Subcutaneous abdominal adipose tissue (tissue), 5 donors: ENCODE measurements at regions not wholly inside any gene's neighbourhood (a gene's known extent, or its start where the extent isn't known, plus 50 kb on each side); places are given as distances from the start of the nearest gene placed in this dataset.

Experiments
- H3K27ac ChIP-seq: one replicate; pipeline ENCODE4 v1.7.0; 2013; ENCODE audit warnings: low read depth, mild to moderate bottlenecking, inconsistent platforms, low read length, moderate library complexity
- H3K27me3 ChIP-seq, 5 donors: one replicate each; pipeline ENCODE4 v1.7.0; 2013; ENCODE audit warnings: low read length in 5 of 5, inconsistent platforms in 1 of 5; ENCODE audit not compliant: control insufficient read depth in 5 of 5, insufficient read depth in 4 of 5
- H3K36me3 ChIP-seq, 5 donors: one replicate each; pipeline ENCODE4 v1.7.0; 2013; ENCODE audit warnings: low read length in 5 of 5; ENCODE audit not compliant: control insufficient read depth in 5 of 5, insufficient read depth in 5 of 5
- H3K4me1 ChIP-seq, 5 donors: one replicate each; pipeline ENCODE4 v1.7.0; 2013; ENCODE audit warnings: low read length in 5 of 5, mild to moderate bottlenecking in 3 of 5, moderate library complexity in 1 of 5; ENCODE audit not compliant: control insufficient read depth in 5 of 5, insufficient read depth in 5 of 5
- H3K4me3 ChIP-seq, 5 donors: one replicate each; pipeline ENCODE4 v1.7.0; 2013; ENCODE audit warnings: low read length in 5 of 5, low read depth in 1 of 5
- H3K9ac ChIP-seq, 5 donors: one replicate each; pipeline ENCODE4 v1.7.0; 2013; ENCODE audit warnings: low read length in 5 of 5, mild to moderate bottlenecking in 4 of 5, moderate library complexity in 3 of 5
- H3K9me3 ChIP-seq, 5 donors: one replicate each; pipeline ENCODE4 v1.7.0; 2013; ENCODE audit warnings: low read length in 5 of 5; ENCODE audit not compliant: control insufficient read depth in 5 of 5
- donor health status: healthy.
- donor health status: healthy.
- donor health status: healthy.
- donor health status: healthy.
- donor health status: healthy.

DNA sequence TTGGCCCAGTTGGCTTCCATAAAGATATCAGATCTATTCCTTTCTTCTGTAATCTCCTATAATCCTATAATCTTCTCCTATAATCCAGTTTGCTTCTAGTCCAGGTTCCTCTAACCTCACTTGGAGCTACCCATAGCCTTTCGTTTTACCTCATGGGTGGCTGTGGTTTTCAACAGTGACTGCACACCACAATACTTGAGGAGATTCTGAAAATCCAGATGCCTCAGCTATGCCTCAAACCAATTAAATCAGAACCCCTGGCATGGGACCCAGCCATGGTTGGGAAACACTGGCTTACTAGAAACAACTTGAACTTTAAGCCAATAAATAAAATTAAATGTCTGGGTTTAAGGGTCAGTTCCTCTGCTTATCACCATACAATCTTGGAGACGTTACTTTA, 86.1 kb upstream of the NTRK3 start:
- Histone ChIP-seq H3K36me3 (no peaks in the 10 kb centered on the region), H3K9me3 (peaks cover 0 to 4% (median 0%) of the 10 kb centered on the region in 5 donors), H3K27me3 (no peaks in the 10 kb centered on the region), H3K27ac (peak overlapping the region; percentile 34), H3K4me3 (no peak overlapping the region), H3K4me1 (peaks cover 0 to 40% (median 9%) of the 10 kb centered on the region in 5 donors), H3K9ac (no peak overlapping the region)

DNA sequence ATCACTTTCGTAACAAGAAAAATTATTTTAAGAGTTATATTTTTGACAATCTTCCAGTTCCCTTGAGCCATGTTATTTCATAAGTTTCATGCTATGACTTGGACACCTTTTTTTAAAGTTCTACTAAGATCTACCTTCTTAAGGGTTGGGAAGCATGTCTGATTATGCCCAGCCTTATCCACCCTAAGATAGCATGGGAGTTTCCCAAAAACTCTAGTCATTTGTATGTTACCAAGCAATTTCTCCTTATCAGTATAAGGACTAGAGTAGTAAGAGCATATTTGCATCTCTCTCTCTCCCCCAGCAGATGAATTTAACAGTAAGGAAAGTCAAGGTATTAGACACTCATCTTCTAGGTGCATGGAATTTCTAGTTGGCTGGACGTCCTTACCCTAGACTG, 85.1 kb upstream of the NTRK3 start:
- Histone ChIP-seq H3K4me1 (peaks cover 0 to 42% (median 11%) of the 10 kb centered on the region in 5 donors), H3K36me3 (no peaks in the 10 kb centered on the region), H3K27me3 (no peaks in the 10 kb centered on the region), H3K9ac (no peak overlapping the region), H3K27ac (no peak overlapping the region), H3K4me3 (no peak overlapping the region), H3K9me3 (peaks cover 0 to 4% (median 0%) of the 10 kb centered on the region in 5 donors)

DNA sequence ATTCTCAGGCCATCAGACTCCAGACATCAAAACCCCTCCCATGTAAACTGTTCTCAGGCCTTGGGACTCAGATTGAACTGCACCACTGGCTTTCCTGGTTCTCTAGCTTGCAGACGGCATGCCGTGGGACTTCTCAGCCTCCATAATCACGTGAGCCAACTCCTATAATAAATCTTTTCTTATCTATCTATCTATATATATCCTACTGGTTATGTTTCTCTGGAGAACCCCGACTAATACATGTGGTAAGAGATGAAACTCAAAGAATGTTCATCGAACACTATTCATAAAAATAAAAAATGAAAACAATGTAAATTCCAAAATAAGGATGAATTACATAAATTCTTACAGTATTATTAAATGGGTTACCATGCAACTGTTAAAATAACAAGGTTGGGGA, 84.5 kb upstream of the NTRK3 start:
- Histone ChIP-seq H3K36me3 (no peaks in the 10 kb centered on the region), H3K4me1 (peaks cover 0 to 40% (median 11%) of the 10 kb centered on the region in 5 donors)

DNA sequence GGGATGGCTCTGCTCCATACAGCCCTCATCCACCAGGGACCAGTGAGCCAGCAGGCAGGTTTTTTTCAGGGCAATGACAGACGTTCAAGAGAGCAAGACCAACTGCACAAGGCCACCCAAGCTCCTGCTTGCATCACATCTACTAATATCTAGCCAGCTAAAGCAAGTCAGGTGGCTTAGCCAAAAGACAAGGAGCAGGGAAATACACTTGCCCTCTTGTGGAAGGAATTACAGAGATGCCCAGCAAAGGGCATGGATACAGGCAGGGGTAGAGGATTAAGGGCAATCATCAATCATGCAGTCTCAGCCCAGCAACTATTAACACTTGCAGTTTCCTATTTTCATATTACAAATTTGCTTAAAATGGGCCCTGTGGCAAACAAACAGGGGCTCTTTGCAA, 81.5 kb upstream of the NTRK3 start:
- peaks cover 0 to 32% (median 11%) of the 10 kb centered on the region in 5 donors for H3K4me1 ChIP-seq
- H3K9ac ChIP-seq, result no peak overlapping the region
- no peaks in the 10 kb centered on the region for H3K36me3 ChIP-seq
- H3K9me3 ChIP-seq, result peaks cover 0 to 4% (median 0%) of the 10 kb centered on the region in 5 donors
- H3K27ac ChIP-seq, result no peak overlapping the region
- no peak overlapping the region for H3K4me3 ChIP-seq
- no peaks in the 10 kb centered on the region for H3K27me3 ChIP-seq

More for the DNA sequence above, 84.5 kb upstream of the NTRK3 start:
- H3K9ac ChIP-seq, result no peak overlapping the region
- H3K4me3 ChIP-seq, result no peak overlapping the region
- no peaks in the 10 kb centered on the region for H3K27me3 ChIP-seq
- H3K27ac ChIP-seq, result no peak overlapping the region
- peaks cover 0 to 4% (median 0%) of the 10 kb centered on the region in 5 donors for H3K9me3 ChIP-seq

DNA sequence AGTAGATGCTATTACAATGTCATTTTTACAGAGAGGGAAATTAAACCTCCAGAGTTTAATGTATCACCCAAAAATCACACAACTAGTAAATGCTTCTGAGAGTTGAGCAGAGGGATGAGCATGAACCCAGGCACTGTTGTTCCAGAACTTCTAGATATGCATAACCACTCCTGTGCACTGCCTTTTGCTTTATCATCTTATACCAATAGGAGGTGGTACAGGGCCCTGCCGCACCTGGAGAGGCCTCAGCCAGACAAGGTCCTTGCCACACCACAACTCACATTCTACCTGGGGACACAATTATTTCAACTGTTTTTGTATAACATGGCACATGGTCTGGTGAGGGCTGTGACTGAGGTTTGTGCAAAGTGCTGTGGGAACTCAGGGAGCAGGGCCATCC, 78.5 kb upstream of the NTRK3 start:
- Histone ChIP-seq H3K27ac (no peak overlapping the region), H3K4me1 (peaks cover 0 to 8% (median 4%) of the 10 kb centered on the region in 5 donors), H3K9ac (no peak overlapping the region), H3K9me3 (no peaks in the 10 kb centered on the region), H3K4me3 (no peak overlapping the region), H3K27me3 (no peaks in the 10 kb centered on the region), H3K36me3 (no peaks in the 10 kb centered on the region)

DNA sequence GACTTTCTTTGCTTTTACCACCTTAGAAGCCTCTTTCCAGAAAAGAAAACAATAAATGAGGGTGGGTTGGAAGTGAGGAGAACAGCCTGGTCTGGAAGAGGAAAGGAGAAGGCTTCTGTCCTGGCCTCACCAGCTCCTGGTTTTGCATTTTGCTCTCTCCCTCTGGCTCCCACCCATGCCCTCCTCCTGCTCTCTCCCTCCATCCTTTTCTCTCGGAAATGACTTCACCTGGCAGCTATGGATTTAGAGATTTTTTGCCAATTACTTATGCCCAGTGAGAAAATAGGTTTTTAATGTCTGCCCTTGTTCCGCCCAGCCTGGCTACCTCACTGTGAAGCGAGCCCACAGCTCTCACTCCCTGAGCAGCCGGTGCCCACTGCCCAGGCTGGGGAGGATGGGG, 77.9 kb upstream of the NTRK3 start:
- Histone ChIP-seq H3K4me1 (peaks cover 0 to 8% (median 4%) of the 10 kb centered on the region in 5 donors), H3K4me3 (no peak overlapping the region), H3K36me3 (no peaks in the 10 kb centered on the region), H3K9me3 (no peaks in the 10 kb centered on the region), H3K27me3 (no peaks in the 10 kb centered on the region), H3K9ac (no peak overlapping the region), H3K27ac (no peak overlapping the region)

DNA sequence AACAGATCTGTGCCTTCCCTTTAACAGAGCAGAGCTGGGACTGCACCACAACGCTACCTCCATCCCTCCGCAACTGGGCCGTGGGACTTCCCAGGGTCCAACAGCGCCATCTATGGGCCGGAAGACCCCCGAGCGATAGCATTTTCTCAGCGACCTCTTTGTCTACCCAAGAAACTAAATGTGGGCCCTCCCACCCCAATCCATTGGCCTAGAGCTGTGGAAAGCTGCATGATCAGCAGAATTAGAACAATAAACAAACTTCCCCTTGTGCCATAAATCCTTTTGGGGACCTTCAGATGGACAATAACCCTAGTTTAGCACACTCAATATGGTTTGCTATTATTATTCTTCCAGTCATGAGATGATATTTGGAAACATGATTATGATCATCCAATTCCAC, 74.8 kb upstream of the NTRK3 start:
- Histone ChIP-seq H3K4me3 (no peak overlapping the region), H3K27ac (no peak overlapping the region), H3K9me3 (no peaks in the 10 kb centered on the region), H3K27me3 (no peaks in the 10 kb centered on the region), H3K4me1 (no peaks in the 10 kb centered on the region), H3K36me3 (no peaks in the 10 kb centered on the region), H3K9ac (no peak overlapping the region)

DNA sequence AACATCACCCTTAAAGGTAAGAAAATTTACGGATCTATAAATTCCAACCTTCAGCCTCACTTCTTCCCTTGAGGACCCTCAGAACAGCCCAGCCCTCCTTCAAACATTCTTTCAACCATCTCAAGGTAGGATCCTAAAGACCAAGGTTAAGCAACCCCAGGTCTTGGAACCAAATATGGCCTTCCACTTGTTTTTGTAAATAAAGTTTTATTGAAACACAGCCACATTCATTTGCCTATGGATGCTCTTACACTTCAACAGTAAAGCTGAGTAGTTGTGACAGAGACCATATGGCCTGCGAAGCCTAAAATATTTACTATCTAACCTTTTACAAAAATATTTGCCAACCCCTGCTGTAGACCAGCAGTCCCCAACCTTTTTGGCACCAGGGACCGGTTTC, 70.4 kb upstream of the NTRK3 start:
- Histone ChIP-seq H3K4me3 (no peak overlapping the region), H3K9ac (no peak overlapping the region)

DNA sequence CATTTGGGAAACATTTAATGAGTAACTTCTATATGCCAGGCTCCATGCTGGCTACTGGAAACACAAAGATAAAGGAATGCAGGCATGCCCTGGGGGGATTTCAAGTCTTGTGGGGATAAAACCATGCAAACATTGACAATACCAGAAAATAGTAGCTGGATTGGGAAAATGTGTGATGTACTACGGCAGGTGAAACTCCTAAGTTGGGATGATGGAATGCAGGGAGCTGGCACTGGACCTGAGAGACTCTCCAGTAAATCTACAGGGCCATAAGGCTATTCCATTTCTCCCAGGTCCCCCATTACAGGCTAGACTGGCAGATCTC, 68.2 kb upstream of the NTRK3 start:
- H3K27ac ChIP-seq, result no peak overlapping the region
- H3K9me3 ChIP-seq, result peaks cover 0 to 3% (median 0%) of the 10 kb centered on the region in 5 donors
- H3K27me3 ChIP-seq, result peaks cover 0 to 3% (median 0%) of the 10 kb centered on the region in 5 donors
- no peaks in the 10 kb centered on the region for H3K36me3 ChIP-seq
- no peak overlapping the region for H3K4me3 ChIP-seq
- H3K4me1 ChIP-seq, result no peaks in the 10 kb centered on the region
- H3K9ac ChIP-seq, result no peak overlapping the region

More for the DNA sequence above, 70.4 kb upstream of the NTRK3 start:
- H3K27ac ChIP-seq, result no peak overlapping the region
- no peaks in the 10 kb centered on the region for H3K4me1 ChIP-seq
- H3K36me3 ChIP-seq, result no peaks in the 10 kb centered on the region
- H3K27me3 ChIP-seq, result peaks cover 0 to 3% (median 0%) of the 10 kb centered on the region in 5 donors
- H3K9me3 ChIP-seq, result no peaks in the 10 kb centered on the region

DNA sequence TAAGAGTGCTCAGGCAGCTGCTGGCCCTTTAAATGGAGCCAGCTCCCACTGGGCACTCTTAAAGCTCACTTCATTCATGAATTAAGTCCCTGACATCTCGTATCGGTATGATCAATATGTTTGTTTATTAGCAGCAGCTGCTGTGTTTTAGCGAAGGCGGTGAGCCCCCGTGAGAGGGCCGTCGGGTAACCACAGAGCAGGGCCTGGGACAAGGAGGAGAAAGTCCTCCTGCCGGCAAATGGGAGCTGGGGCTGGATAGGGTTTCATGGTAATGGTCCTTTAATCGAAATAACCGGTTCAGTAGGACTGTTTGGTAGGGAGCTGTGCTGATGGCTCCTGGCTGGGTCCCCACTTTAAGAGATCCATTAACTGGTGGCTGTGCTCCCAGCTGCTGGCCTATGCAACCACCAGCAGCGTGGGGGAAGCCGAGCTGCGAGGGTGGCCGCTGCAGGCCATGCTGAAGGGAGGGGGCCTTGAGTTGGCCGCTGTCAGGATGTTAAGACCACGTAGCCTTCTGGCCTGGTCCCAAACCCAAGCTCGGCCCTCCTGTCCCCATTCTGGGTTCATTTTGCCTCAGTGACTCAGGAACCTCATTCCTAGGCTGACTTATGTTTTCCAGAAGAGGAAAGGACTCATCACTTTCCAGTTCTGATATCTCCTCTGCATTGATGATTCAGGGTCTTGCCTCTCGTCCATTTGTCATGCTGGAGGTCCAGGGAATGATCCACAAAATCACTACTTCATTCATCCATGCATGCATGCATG, 67.6 kb upstream of the NTRK3 start:
- Histone ChIP-seq H3K4me1 (no peaks in the 10 kb centered on the region), H3K9ac (no peak overlapping the region), H3K27me3 (peaks cover 0 to 3% (median 0%) of the 10 kb centered on the region in 5 donors), H3K36me3 (no peaks in the 10 kb centered on the region), H3K4me3 (no peak overlapping the region), H3K27ac (no peak overlapping the region), H3K9me3 (peaks cover 0 to 3% (median 0%) of the 10 kb centered on the region in 5 donors)
